SK-N-SH treated with all-trans-retinoic acid at 6 μM for 48 hours (cell line): ENCODE measurements at regions not wholly inside any gene's neighbourhood (a gene's known extent, or its start where the extent isn't known, plus 50 kb on each side); places are given as distances from the start of the nearest gene placed in this dataset.

Experiments used
- ATAC-seq: fragments of 200-7000 bp; cut with Tn5 transposase; 3 replicates; pipeline ENCODE4 v1.9.1; 2020; ENCODE audit warnings: mild to moderate bottlenecking, moderate library complexity
- ARNTL ChIP-seq: fragments of 450-650 bp; formaldehyde crosslinking; IDR thresholded peaks from 2 replicates; pipeline ENCODE4 v1.5.0; 2020; ENCODE audit warnings: low read depth, mild to moderate bottlenecking, moderate library complexity, borderline replicate concordance
- CREB5 ChIP-seq: fragments of 250-450 bp; sonication (Bioruptor Pico); IDR thresholded peaks from 2 replicates; pipeline ENCODE4 v1.5.1; 2020; ENCODE audit warnings: low read depth, mild to moderate bottlenecking, moderate library complexity
- CSDC2 ChIP-seq: fragments of 250-450 bp; sonication (Bioruptor Pico); IDR thresholded peaks from 2 replicates; pipeline ENCODE4 v1.5.0; 2020; ENCODE audit warnings: mild to moderate bottlenecking, moderate library complexity
- ESRRG ChIP-seq: fragments of 250-450 bp; sonication (Bioruptor Pico); IDR thresholded peaks from 2 replicates; pipeline ENCODE4 v1.6.1; 2021; ENCODE audit warnings: mild to moderate bottlenecking
- GLIS3 ChIP-seq: fragments of 250-450 bp; sonication (Bioruptor Pico); IDR thresholded peaks from 2 replicates; pipeline ENCODE4 v1.5.0; 2020; ENCODE audit warnings: mild to moderate bottlenecking, moderate library complexity
- ISL1 ChIP-seq: fragments of 250-450 bp; sonication (Bioruptor Pico); IDR thresholded peaks from 2 replicates; pipeline ENCODE4 v2.1.2; 2022; ENCODE audit warnings: mild to moderate bottlenecking, moderate library complexity
- PPARA ChIP-seq: fragments of 250-450 bp; sonication (Bioruptor Pico); IDR thresholded peaks from 2 replicates; pipeline ENCODE4 v1.5.0; 2020; ENCODE audit warnings: mild to moderate bottlenecking, borderline replicate concordance
- RARB ChIP-seq: fragments of 250-450 bp; sonication (Bioruptor Pico); IDR thresholded peaks from 2 replicates; pipeline ENCODE4 v1.8.0; 2021; ENCODE audit warnings: mild to moderate bottlenecking, moderate library complexity
- SNAI2 ChIP-seq: fragments of 250-450 bp; sonication (Bioruptor Pico); IDR thresholded peaks from 2 replicates; pipeline ENCODE4 v1.5.0; 2020; ENCODE audit warnings: mild to moderate bottlenecking, moderate library complexity
- TOX ChIP-seq: fragments of 250-450 bp; sonication (Bioruptor Pico); IDR thresholded peaks from 2 replicates; pipeline ENCODE4 v1.8.0; 2021; ENCODE audit warnings: mild to moderate bottlenecking, moderate library complexity, borderline replicate concordance
- TSHZ2 ChIP-seq: fragments of 250-450 bp; sonication (Bioruptor Pico); IDR thresholded peaks from 2 replicates; pipeline ENCODE4 v1.5.0; 2020; ENCODE audit warnings: mild to moderate bottlenecking, moderate library complexity
- ZC3H10 ChIP-seq: fragments of 250-450 bp; sonication (Bioruptor Pico); IDR thresholded peaks from 2 replicates; pipeline ENCODE4 v1.5.1; 2021; ENCODE audit warnings: mild to moderate bottlenecking, moderate library complexity
- ZFP3 ChIP-seq: fragments of 250-450 bp; sonication (Bioruptor Pico); IDR thresholded peaks from 2 replicates; pipeline ENCODE4 v1.5.0; 2020; ENCODE audit warnings: mild to moderate bottlenecking, moderate library complexity
- ZFP30 ChIP-seq: fragments of 450-650 bp; formaldehyde crosslinking; IDR thresholded peaks from 2 replicates; pipeline ENCODE4 v1.5.0; 2022; ENCODE audit warnings: mild to moderate bottlenecking, moderate library complexity
- ZNF565 ChIP-seq: fragments of 450-650 bp; formaldehyde crosslinking; conservative IDR thresholded peaks from 2 replicates; pipeline ENCODE4 v1.5.0; 2020; ENCODE audit warnings: low read depth, mild to moderate bottlenecking, moderate library complexity
- ZNF8 ChIP-seq: fragments of 450-650 bp; formaldehyde crosslinking; IDR thresholded peaks from 2 replicates; pipeline ENCODE4 v1.5.0; 2020; ENCODE audit warnings: mild to moderate bottlenecking, moderate library complexity
- TF ChIP-seq, protein P1 (sequence below): fragments of 250-450 bp; sonication (Bioruptor Pico); IDR thresholded peaks from 2 replicates; pipeline ENCODE4 v1.5.1; 2021; ENCODE audit warnings: mild to moderate bottlenecking, moderate library complexity
- TF ChIP-seq, protein P2 (sequence below): fragments of 250-450 bp; sonication (Bioruptor Pico); IDR thresholded peaks from 2 replicates; pipeline ENCODE4 v1.8.0; 2020; ENCODE audit warnings: mild to moderate bottlenecking, moderate library complexity, borderline replicate concordance

DNA sequence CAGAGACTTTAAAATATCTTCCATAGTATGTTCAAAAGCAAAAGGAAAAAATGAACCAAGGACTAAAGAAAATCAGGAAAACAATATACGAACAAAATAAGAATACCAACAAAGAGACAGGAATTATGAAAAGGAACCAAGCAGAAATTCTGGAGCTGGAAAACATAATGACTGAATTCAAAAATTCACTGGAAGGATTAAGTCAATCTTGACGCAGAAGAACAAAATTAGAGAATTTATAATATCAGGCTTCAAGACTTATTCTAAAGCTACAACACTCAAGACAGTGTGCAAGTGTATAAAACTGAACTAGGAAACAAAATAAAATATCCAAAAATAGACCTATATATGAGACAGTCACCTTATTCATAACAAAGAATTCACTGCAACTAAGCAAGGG is 56.9 kb upstream of the GYPC start:
- no peak for ATAC-seq
- no peak for TF ChIP-seq TOX (CRISPR knock-in tag)
- TF ChIP-seq, protein P1, sequence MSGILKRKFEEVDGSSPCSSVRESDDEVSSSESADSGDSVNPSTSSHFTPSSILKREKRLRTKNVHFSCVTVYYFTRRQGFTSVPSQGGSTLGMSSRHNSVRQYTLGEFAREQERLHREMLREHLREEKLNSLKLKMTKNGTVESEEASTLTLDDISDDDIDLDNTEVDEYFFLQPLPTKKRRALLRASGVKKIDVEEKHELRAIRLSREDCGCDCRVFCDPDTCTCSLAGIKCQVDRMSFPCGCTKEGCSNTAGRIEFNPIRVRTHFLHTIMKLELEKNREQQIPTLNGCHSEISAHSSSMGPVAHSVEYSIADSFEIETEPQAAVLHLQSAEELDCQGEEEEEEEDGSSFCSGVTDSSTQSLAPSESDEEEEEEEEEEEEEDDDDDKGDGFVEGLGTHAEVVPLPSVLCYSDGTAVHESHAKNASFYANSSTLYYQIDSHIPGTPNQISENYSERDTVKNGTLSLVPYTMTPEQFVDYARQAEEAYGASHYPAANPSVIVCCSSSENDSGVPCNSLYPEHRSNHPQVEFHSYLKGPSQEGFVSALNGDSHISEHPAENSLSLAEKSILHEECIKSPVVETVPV (CRISPR knock-in tag): no peak
- no peak for TF ChIP-seq ZNF8
- TF ChIP-seq ESRRG (CRISPR knock-in tag): no peak
- TF ChIP-seq RARB (CRISPR knock-in tag): no peak
- TF ChIP-seq, protein P2, sequence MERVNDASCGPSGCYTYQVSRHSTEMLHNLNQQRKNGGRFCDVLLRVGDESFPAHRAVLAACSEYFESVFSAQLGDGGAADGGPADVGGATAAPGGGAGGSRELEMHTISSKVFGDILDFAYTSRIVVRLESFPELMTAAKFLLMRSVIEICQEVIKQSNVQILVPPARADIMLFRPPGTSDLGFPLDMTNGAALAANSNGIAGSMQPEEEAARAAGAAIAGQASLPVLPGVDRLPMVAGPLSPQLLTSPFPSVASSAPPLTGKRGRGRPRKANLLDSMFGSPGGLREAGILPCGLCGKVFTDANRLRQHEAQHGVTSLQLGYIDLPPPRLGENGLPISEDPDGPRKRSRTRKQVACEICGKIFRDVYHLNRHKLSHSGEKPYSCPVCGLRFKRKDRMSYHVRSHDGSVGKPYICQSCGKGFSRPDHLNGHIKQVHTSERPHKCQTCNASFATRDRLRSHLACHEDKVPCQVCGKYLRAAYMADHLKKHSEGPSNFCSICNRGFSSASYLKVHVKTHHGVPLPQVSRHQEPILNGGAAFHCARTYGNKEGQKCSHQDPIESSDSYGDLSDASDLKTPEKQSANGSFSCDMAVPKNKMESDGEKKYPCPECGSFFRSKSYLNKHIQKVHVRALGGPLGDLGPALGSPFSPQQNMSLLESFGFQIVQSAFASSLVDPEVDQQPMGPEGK (CRISPR knock-in tag): no peak
- TF ChIP-seq TSHZ2 (CRISPR knock-in tag): no peak
- TF ChIP-seq SNAI2: no peak
- no peak for TF ChIP-seq ZFP30 (CRISPR knock-in tag)
- TF ChIP-seq, all 23 proteins: peak for 0

DNA sequence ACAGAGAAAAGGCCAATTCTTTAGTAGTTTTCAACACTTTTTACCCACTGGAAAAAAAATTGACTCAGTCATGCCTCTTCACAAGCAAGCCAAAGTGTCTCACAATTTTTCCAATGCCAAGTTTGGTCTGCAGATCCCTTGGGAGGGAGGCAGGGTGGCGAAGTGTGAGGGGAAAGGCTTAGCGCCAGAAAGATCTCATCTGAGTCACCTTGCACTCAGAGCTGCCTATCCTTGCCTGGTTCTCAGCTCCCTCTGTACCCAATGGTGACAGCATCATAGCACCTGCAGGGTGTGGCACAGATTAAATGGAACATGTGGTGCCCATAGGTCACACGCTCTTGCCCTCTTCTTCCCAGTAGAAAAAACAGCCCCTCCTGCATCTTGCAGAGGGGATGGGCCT is 55.2 kb upstream of the GYPC start:
- TF ChIP-seq, protein P2 (CRISPR knock-in tag): no peak
- TF ChIP-seq SNAI2: no peak
- TF ChIP-seq CSDC2: no peak
- TF ChIP-seq PPARA (CRISPR knock-in tag): no peak
- ATAC-seq: no peak

DNA sequence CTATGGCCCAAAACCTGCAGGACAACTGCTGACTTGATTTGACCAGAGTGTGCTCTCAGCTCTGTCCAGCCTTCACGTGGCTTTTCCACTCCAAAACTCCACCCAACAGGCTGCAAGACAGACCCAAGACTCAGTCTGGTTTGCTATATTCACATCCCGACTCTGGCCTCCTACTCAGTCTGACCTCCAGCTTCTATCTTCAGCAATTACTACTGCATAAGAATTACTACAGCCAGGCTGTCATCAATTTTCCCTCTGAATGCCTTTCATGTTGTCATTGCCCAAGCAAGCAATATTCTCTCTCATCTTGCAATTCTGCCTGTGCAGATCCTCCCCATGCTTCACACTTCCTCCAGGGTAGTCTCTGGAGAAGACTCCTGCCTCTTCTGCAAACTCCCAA is 53.6 kb upstream of the GYPC start:
- ATAC-seq: no peak
- TF ChIP-seq ZNF565 (CRISPR knock-in tag): no peak
- TF ChIP-seq ZNF8: no peak
- no peak for TF ChIP-seq ZC3H10 (CRISPR knock-in tag)
- TF ChIP-seq ESRRG (CRISPR knock-in tag): no peak
- TF ChIP-seq ISL1: no peak
- TF ChIP-seq CREB5 (CRISPR knock-in tag): no peak
- TF ChIP-seq ZFP3 (CRISPR knock-in tag): no peak
- TF ChIP-seq RARB (CRISPR knock-in tag): no peak
- TF ChIP-seq ARNTL (CRISPR knock-in tag): no peak
- TF ChIP-seq, protein P1 (CRISPR knock-in tag): no peak
- TF ChIP-seq GLIS3: no peak
- TF ChIP-seq SNAI2: no peak
